Neuronal stem cell (in vitro differentiated cells): ENCODE measurements at regions not wholly inside any gene's neighbourhood (a gene's known extent, or its start where the extent isn't known, plus 50 kb on each side); places are given as distances from the start of the nearest gene placed in this dataset.

Experiments
- DNase-seq: peaks from one replicate; pipeline ENCODE4 v3.0.0-alpha.2; 2013; ENCODE audit warnings: low spot score
- H2AFZ ChIP-seq: one replicate; pipeline ENCODE4 v1.6.1; 2013; ENCODE audit warnings: mild to moderate bottlenecking, low read length, inconsistent platforms
- H2AK5ac ChIP-seq: 2 replicates; pipeline ENCODE4 v1.6.1; 2013; ENCODE audit warnings: low read depth, mild to moderate bottlenecking, inconsistent platforms, low read length, moderate library complexity, mixed read lengths
- H2BK120ac ChIP-seq: 2 replicates; pipeline ENCODE4 v1.6.1; 2013; ENCODE audit warnings: low read depth, mild to moderate bottlenecking, inconsistent platforms, low read length, moderate library complexity, mixed read lengths
- H2BK12ac ChIP-seq: one replicate; pipeline ENCODE4 v1.6.1; 2013; ENCODE audit warnings: low read length, inconsistent platforms
- H2BK15ac ChIP-seq: 2 replicates; pipeline ENCODE4 v1.6.1; 2013; ENCODE audit warnings: mild to moderate bottlenecking, low read length, inconsistent platforms, mixed read lengths
- H2BK5ac ChIP-seq: one replicate; pipeline ENCODE4 v1.6.1; 2013; ENCODE audit warnings: inconsistent platforms, mild to moderate bottlenecking, low read length, moderate library complexity
- H3K14ac ChIP-seq: one replicate; pipeline ENCODE4 v1.6.1; 2013; ENCODE audit warnings: low read length, inconsistent platforms
- H3K18ac ChIP-seq: 2 replicates; pipeline ENCODE4 v1.6.1; 2013; ENCODE audit warnings: low read length, inconsistent platforms
- H3K23ac ChIP-seq: 2 replicates; pipeline ENCODE4 v1.6.1; 2013; ENCODE audit warnings: low read depth, mild to moderate bottlenecking, mixed read lengths, low read length, inconsistent platforms; ENCODE audit not compliant: poor library complexity
- H3K27ac ChIP-seq: replicated peaks from 3 replicates; pipeline ENCODE4 v1.5.1; 2013; ENCODE audit warnings: low read length, inconsistent platforms
- H3K27me3 ChIP-seq, 3 experiments: 2 replicates each; pipeline ENCODE4 v1.6.1; 2013; ENCODE audit warnings: low read length in 3 of 3, mild to moderate bottlenecking in 2 of 3, inconsistent platforms in 1 of 3, low read depth in 1 of 3, mixed read lengths in 1 of 3, moderate library complexity in 1 of 3; ENCODE audit not compliant: control insufficient read depth in 3 of 3, insufficient read depth in 3 of 3
- H3K36me3 ChIP-seq, 2 donors: replicated peaks in 1 of 2; 2 replicates each; pipeline ENCODE4 v1.6.1; 2013; ENCODE audit warnings: low read length in 2 of 2; ENCODE audit not compliant: control insufficient read depth in 2 of 2, insufficient read depth in 2 of 2
- H3K4ac ChIP-seq: 2 replicates; pipeline ENCODE4 v1.6.1; 2013; ENCODE audit warnings: inconsistent platforms, mild to moderate bottlenecking, low read length, moderate library complexity
- H3K4me1 ChIP-seq, 2 donors: 1 replicate in 1 of 2; 2 replicates in 1 of 2; pipeline ENCODE4 v1.6.1; 2013; ENCODE audit warnings: low read length in 2 of 2, low read depth in 1 of 2; ENCODE audit not compliant: control insufficient read depth in 2 of 2, insufficient read depth in 1 of 2
- H3K4me2 ChIP-seq: one replicate; pipeline ENCODE4 v1.6.1; 2013; ENCODE audit warnings: mild to moderate bottlenecking, low read length, inconsistent platforms; ENCODE audit not compliant: insufficient read depth, poor library complexity, severe bottlenecking
- H3K4me3 ChIP-seq, 2 donors: 2 replicates each; pipeline ENCODE4 v1.5.1; 2013; ENCODE audit warnings: low read length in 2 of 2, mild to moderate bottlenecking in 2 of 2, inconsistent platforms in 1 of 2, moderate library complexity in 1 of 2
- H3K79me1 ChIP-seq: one replicate; pipeline ENCODE4 v1.6.1; 2013; ENCODE audit warnings: low read depth, mild to moderate bottlenecking, inconsistent platforms, low read length, moderate library complexity
- H3K9ac ChIP-seq: one replicate; pipeline ENCODE4 v1.6.1; 2013; ENCODE audit warnings: mild to moderate bottlenecking, low read depth, low read length, inconsistent platforms; ENCODE audit not compliant: poor library complexity
- H3K9me3 ChIP-seq, 2 donors: replicated peaks in 1 of 2; 2 replicates each; pipeline versions ENCODE3 to v1.6.1; 2013; ENCODE audit warnings: low read length in 2 of 2, mild to moderate bottlenecking in 2 of 2, inconsistent platforms in 1 of 2, low read depth in 1 of 2, mixed read lengths in 1 of 2, moderate library complexity in 1 of 2; ENCODE audit not compliant: control insufficient read depth in 2 of 2, insufficient read depth in 1 of 2
- H4K8ac ChIP-seq: one replicate; pipeline ENCODE4 v1.6.1; 2013; ENCODE audit warnings: low read depth, mild to moderate bottlenecking, inconsistent platforms, low read length, moderate library complexity
- H4K91ac ChIP-seq: one replicate; pipeline ENCODE4 v1.6.1; 2013; ENCODE audit warnings: low read length, low read depth, mild to moderate bottlenecking, inconsistent platforms; ENCODE audit not compliant: poor library complexity
- WGBS, 2 donors: extraction: QIAGEN DNeasy Blood & Tissue Kit; methylation state at CpG; one replicate each; pipeline ENCODE4 v1.1.7; 2013; ENCODE audit warnings: missing lambda C conversion rate in 2 of 2, mixed read lengths in 1 of 2; ENCODE audit not compliant: insufficient read length in 2 of 2, insufficient replicate concordance in 1 of 2; ENCODE audit errors: extremely low coverage in 2 of 2; 5-methylcytosine and 5-hydroxymethylcytosine counted together

GRCh38 chr2:184351126-184351525 is 247.2 kb upstream of the ZNF804A start:
- H2BK5ac ChIP-seq = no peak overlapping the region
- H3K14ac ChIP-seq = no peak overlapping the region
- H3K4me2 ChIP-seq = no peak overlapping the region
- H3K18ac ChIP-seq = no peak overlapping the region
- no CpG with 5 or more reads among the region's 1 CpG for WGBS, 2 donors
- H3K27me3 ChIP-seq = no peaks in the 10 kb centered on the region
- no peak overlapping the region for H2BK15ac ChIP-seq
- H2BK120ac ChIP-seq = no peak overlapping the region
- H3K4ac ChIP-seq = no peak overlapping the region
- H3K4me1 ChIP-seq = no peaks in the 10 kb centered on the region
- no peak overlapping the region for H4K8ac ChIP-seq
- no peak overlapping the region for H2BK12ac ChIP-seq
- no peak for DNase-seq
- H3K36me3 ChIP-seq = no peaks in the 10 kb centered on the region
- no peak overlapping the region for H3K27ac ChIP-seq
- no peaks in the 10 kb centered on the region for H3K79me1 ChIP-seq
- H4K91ac ChIP-seq = no peak overlapping the region
- no peak overlapping the region for H3K4me3 ChIP-seq
- no peak overlapping the region for H3K9ac ChIP-seq
- H2AK5ac ChIP-seq = no peak overlapping the region
- no peak overlapping the region for H3K23ac ChIP-seq
- no peaks in the 10 kb centered on the region for H3K9me3 ChIP-seq
- no peak overlapping the region for H2AFZ ChIP-seq

DNA sequence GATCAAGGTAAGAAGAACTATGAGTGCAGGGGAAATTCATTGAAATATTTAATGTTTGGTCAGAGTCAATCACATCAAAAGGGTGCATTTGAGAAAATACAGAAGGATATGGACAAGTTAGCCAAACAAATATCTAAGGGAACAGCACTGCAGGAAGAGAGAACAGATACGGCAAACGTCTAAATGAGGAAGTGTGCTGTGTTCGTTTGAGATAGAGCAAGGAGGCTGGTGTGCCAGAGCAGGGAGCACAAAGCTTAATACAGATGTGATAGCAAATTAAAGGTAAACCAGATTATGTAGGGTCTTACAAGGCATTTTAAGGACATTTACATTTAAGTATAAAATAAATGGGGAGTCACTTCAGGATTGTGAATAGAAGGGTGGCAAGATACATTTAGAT is 241.3 kb upstream of the ZNF804A start:
- Histone ChIP-seq H3K14ac (no peak overlapping the region), H2AK5ac (no peak overlapping the region), H3K27me3 (no peaks in the 10 kb centered on the region), H3K23ac (no peak overlapping the region), H3K79me1 (no peaks in the 10 kb centered on the region), H2BK120ac (no peak overlapping the region), H3K4ac (no peak overlapping the region), H3K36me3 (no peaks in the 10 kb centered on the region), H3K4me2 (no peak overlapping the region), H4K8ac (no peak overlapping the region), H3K9ac (no peak overlapping the region), H3K4me1 (no peaks in the 10 kb centered on the region), H4K91ac (no peak overlapping the region), H2BK12ac (no peak overlapping the region), H3K18ac (no peak overlapping the region), H3K27ac (no peak overlapping the region), H2BK5ac (no peak overlapping the region), H2AFZ (no peak overlapping the region), H3K4me3 (no peak overlapping the region), H2BK15ac (no peak overlapping the region), H3K9me3 (no peaks in the 10 kb centered on the region)
- WGBS, 2 donors = no CpG with 5 or more reads among the region's 3 CpGs
- DNase-seq = no peak

DNA sequence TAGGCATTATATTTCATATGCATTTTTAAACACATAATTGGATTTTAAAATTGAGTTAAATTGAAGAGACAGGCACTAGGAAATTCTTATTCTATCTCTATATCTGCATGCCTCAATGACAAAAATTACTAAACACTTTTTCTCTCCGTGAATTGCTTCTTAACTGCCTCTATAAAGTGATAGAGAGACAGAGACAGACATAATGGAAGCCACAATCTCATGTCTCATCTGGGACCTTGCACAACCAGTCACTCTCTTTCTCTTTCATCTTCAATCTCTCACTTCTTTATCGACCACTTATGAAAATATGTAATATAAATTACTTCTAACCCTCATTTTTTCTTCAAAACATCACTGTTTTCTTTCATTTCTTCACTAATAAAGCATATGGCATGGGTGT is 238.9 kb upstream of the ZNF804A start:
- Histone ChIP-seq H3K23ac (no peak overlapping the region), H3K14ac (no peak overlapping the region), H3K79me1 (no peaks in the 10 kb centered on the region), H2BK15ac (no peak overlapping the region), H3K4ac (no peak overlapping the region), H3K4me2 (no peak overlapping the region), H3K9ac (no peak overlapping the region), H3K36me3 (no peaks in the 10 kb centered on the region), H2BK120ac (no peak overlapping the region), H3K27ac (no peak overlapping the region), H3K18ac (no peak overlapping the region), H4K8ac (no peak overlapping the region), H2BK5ac (no peak overlapping the region), H3K9me3 (no peaks in the 10 kb centered on the region), H3K4me1 (no peaks in the 10 kb centered on the region), H2AFZ (no peak overlapping the region), H3K4me3 (no peak overlapping the region), H4K91ac (no peak overlapping the region), H2BK12ac (no peak overlapping the region), H2AK5ac (no peak overlapping the region), H3K27me3 (no peaks in the 10 kb centered on the region)
- DNase-seq = no peak
- WGBS, 2 donors = 100% methylated on average over 1 of the region's 2 CpGs; no CpG with 5 or more reads in 1 of the 2 donors

DNA sequence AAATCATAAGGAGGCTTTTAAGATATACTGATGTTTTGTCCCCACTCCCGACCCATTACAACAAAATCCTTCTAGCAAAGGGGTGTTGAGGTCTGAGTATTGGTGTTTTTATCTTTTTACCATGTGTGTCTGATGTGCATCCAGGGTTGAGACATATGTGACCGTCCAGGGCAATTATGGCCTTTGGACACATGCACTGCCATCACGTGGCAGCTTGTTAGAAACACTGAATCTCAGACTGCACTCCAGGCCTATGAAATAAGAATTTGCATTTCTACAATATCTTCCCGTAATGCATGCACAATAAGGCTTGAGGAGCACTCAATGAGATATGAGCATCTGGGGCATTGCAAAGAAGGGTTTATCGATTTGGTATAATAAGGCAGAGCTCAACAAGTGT is 235.1 kb upstream of the ZNF804A start:
- H3K27ac ChIP-seq = no peak overlapping the region

More for the DNA sequence above, 235.1 kb upstream of the ZNF804A start:
- Histone ChIP-seq H3K36me3 (no peaks in the 10 kb centered on the region), H2BK5ac (no peak overlapping the region), H3K18ac (no peak overlapping the region), H2BK12ac (no peak overlapping the region), H4K8ac (no peak overlapping the region), H3K4ac (no peak overlapping the region), H3K14ac (no peak overlapping the region), H3K9ac (no peak overlapping the region), H3K9me3 (no peaks in the 10 kb centered on the region), H3K4me3 (no peak overlapping the region), H2AK5ac (no peak overlapping the region), H3K79me1 (no peaks in the 10 kb centered on the region), H3K23ac (no peak overlapping the region), H2BK15ac (no peak overlapping the region), H3K4me2 (no peak overlapping the region), H2BK120ac (no peak overlapping the region), H3K4me1 (no peaks in the 10 kb centered on the region), H3K27me3 (no peaks in the 10 kb centered on the region), H2AFZ (no peak overlapping the region), H4K91ac (no peak overlapping the region)
- DNase-seq = no peak
- WGBS, 2 donors = no CpG with 5 or more reads among the region's 5 CpGs
